IMR-90 (cell line): ENCODE measurements at regions not wholly inside any gene's neighbourhood (a gene's known extent, or its start where the extent isn't known, plus 50 kb on each side); places are given as distances from the start of the nearest gene placed in this dataset.

Experiments used
- ATAC-seq: fragments of 200-7000 bp; cut with Tn5 transposase; 2 replicates; pipeline ENCODE4 v1.9.1; 2020; ENCODE audit warnings: low read depth, mild to moderate bottlenecking, moderate library complexity
- BruUV-seq: library from RNA; stranded (reverse); fragments of 400-500 nt; replicated peaks from 2 replicates; lab custom pipeline; 2021; lab: Mats Ljungman, UMichigan
- CTCF ChIA-PET: fragments of 300-600 bp; formaldehyde crosslinking; extraction: SDS; loops from one replicate; lab custom pipeline; 2021; ENCODE audit warnings: antibody characterized with exemption; lab: Yijun Ruan, JAX
- POLR2A ChIA-PET: fragments of 300-600 bp; sonication (Branson Sonifier 250); formaldehyde crosslinking; loops from one replicate; lab custom pipeline; 2022; ENCODE audit warnings: antibody characterized with exemption; ENCODE audit not compliant: unreplicated experiment; lab: Charles Lee
- DNase-seq: peaks from one replicate; pipeline ENCODE4 v3.0.0; 2013
- H2AFZ ChIP-seq: replicated peaks from 2 replicates; pipeline ENCODE3; 2013; ENCODE audit warnings: low read length, mild to moderate bottlenecking; ENCODE audit not compliant: poor library complexity
- H2AK5ac ChIP-seq: 2 replicates; pipeline ENCODE4 v1.6.1; 2013; ENCODE audit warnings: low read depth, low read length, inconsistent platforms
- H2AK9ac ChIP-seq: replicated peaks from 2 replicates; pipeline ENCODE3; 2013; ENCODE audit warnings: mild to moderate bottlenecking, low read depth, low read length, moderate library complexity; ENCODE audit not compliant: poor library complexity
- H2BK120ac ChIP-seq: 2 replicates; pipeline ENCODE4 v1.6.1; 2013; ENCODE audit warnings: low read depth, low read length, inconsistent platforms
- H2BK15ac ChIP-seq: 3 replicates; pipeline ENCODE4 v1.6.1; 2013; ENCODE audit warnings: low read depth, low read length, inconsistent platforms
- H2BK20ac ChIP-seq: 2 replicates; pipeline ENCODE4 v1.6.1; 2013; ENCODE audit warnings: low read depth, mild to moderate bottlenecking, inconsistent platforms, low read length, moderate library complexity
- H2BK5ac ChIP-seq: 2 replicates; pipeline ENCODE4 v1.6.1; 2013; ENCODE audit warnings: mild to moderate bottlenecking, low read depth, low read length, inconsistent platforms; ENCODE audit not compliant: poor library complexity, severe bottlenecking
- H3K14ac ChIP-seq: replicated peaks from 2 replicates; pipeline ENCODE4 v1.6.1; 2013; ENCODE audit warnings: low read depth, low read length, inconsistent platforms
- H3K18ac ChIP-seq: 2 replicates; pipeline ENCODE4 v1.6.1; 2013; ENCODE audit warnings: low read depth, low read length, control low read depth
- H3K23ac ChIP-seq: 2 replicates; pipeline ENCODE4 v1.6.1; 2013; ENCODE audit warnings: low read depth, low read length, inconsistent platforms
- H3K27ac ChIP-seq: 2 replicates; pipeline ENCODE4 v1.5.1; 2013; ENCODE audit warnings: mild to moderate bottlenecking, control low read depth, low read length; ENCODE audit not compliant: insufficient read depth
- H3K27me3 ChIP-seq: 2 replicates; pipeline ENCODE4 v1.6.1; 2013; ENCODE audit warnings: low read length; ENCODE audit not compliant: control insufficient read depth, insufficient read depth
- H3K36me3 ChIP-seq: 2 replicates; pipeline ENCODE4 v1.6.1; 2013; ENCODE audit warnings: low read length, mixed read lengths; ENCODE audit not compliant: control insufficient read depth, insufficient read depth
- H3K4ac ChIP-seq: 2 replicates; pipeline ENCODE4 v1.6.1; 2013; ENCODE audit warnings: low read depth, low read length, inconsistent platforms
- H3K4me1 ChIP-seq: 2 replicates; pipeline ENCODE4 v1.6.1; 2013; ENCODE audit warnings: low read length, mixed read lengths; ENCODE audit not compliant: control insufficient read depth, insufficient read depth
- H3K4me2 ChIP-seq: 2 replicates; pipeline ENCODE4 v1.6.1; 2013; ENCODE audit warnings: low read depth, mild to moderate bottlenecking, control low read depth, low read length, moderate library complexity
- H3K4me3 ChIP-seq: 2 replicates; pipeline ENCODE4 v1.5.1; 2013; ENCODE audit warnings: low read depth, mild to moderate bottlenecking, control low read depth, low read length, moderate library complexity; ENCODE audit not compliant: insufficient read depth
- H3K56ac ChIP-seq: 2 replicates; pipeline ENCODE4 v1.6.1; 2013; ENCODE audit warnings: low read length, inconsistent platforms; ENCODE audit not compliant: insufficient read depth; ENCODE audit errors: extremely low read depth
- H3K79me1 ChIP-seq, 2 experiments: 2 replicates each; pipeline ENCODE4 v1.6.1; 2013; ENCODE audit warnings: low read length in 2 of 2, inconsistent platforms in 1 of 2, low read depth in 1 of 2
- H3K9ac ChIP-seq: 2 replicates; pipeline ENCODE4 v1.6.1; 2013; ENCODE audit warnings: low read depth, low read length, control low read depth
- H3K9me1 ChIP-seq: 2 replicates; pipeline ENCODE4 v1.6.1; 2013; ENCODE audit warnings: low read length, inconsistent platforms; ENCODE audit not compliant: insufficient read depth
- H3K9me3 ChIP-seq: 2 replicates; pipeline ENCODE4 v1.6.1; 2013; ENCODE audit warnings: low read length; ENCODE audit not compliant: control insufficient read depth, insufficient read depth
- H4K20me1 ChIP-seq: 2 replicates; pipeline ENCODE4 v1.6.1; 2013; ENCODE audit warnings: low read length, inconsistent platforms; ENCODE audit not compliant: insufficient read depth
- H4K5ac ChIP-seq: 2 replicates; pipeline ENCODE4 v1.6.1; 2013; ENCODE audit warnings: mild to moderate bottlenecking, low read depth, low read length, control low read depth
- H4K8ac ChIP-seq, 2 experiments: 2 replicates each; pipeline ENCODE4 v1.6.1; 2013; ENCODE audit warnings: low read depth in 2 of 2, low read length in 2 of 2, control low read depth in 1 of 2, inconsistent platforms in 1 of 2
- H4K91ac ChIP-seq: 2 replicates; pipeline ENCODE4 v1.6.1; 2013; ENCODE audit warnings: low read depth, low read length, inconsistent platforms; ENCODE audit not compliant: insufficient read depth
- BHLHE40 ChIP-seq: fragments of 150-350 bp; IDR thresholded peaks from 2 replicates; pipeline ENCODE4 v1.6.1; 2016; ENCODE audit warnings: mild to moderate bottlenecking, low read depth, low read length
- CEBPB ChIP-seq: IDR thresholded peaks from 2 replicates; pipeline ENCODE4 v1.6.1; 2012; ENCODE audit warnings: low read depth, low read length, improper control_type of control experiment
- CHD1 ChIP-seq: IDR thresholded peaks from 2 replicates; pipeline ENCODE4 v1.6.1; 2012; ENCODE audit warnings: low read depth, low read length, improper control_type of control experiment
- CTCF ChIP-seq: conservative IDR thresholded peaks from 2 replicates; pipeline ENCODE4 v1.5.1; 2012; ENCODE audit warnings: mild to moderate bottlenecking, low read depth, low read length, improper control_type of control experiment
- ELK1 ChIP-seq: fragments of 150-350 bp; IDR thresholded peaks from 2 replicates; pipeline ENCODE4 v1.6.1; 2016; ENCODE audit warnings: low read depth, mild to moderate bottlenecking, low read length, moderate library complexity, borderline replicate concordance
- FOS ChIP-seq: fragments of 150-350 bp; IDR thresholded peaks from 2 replicates; pipeline ENCODE4 v1.6.1; 2016; ENCODE audit warnings: low read depth, low read length
- MAFK ChIP-seq: IDR thresholded peaks from 2 replicates; pipeline ENCODE4 v1.6.1; 2012; ENCODE audit warnings: low read depth, low read length, improper control_type of control experiment
- MAZ ChIP-seq: IDR thresholded peaks from 2 replicates; pipeline ENCODE4 v1.6.1; 2012; ENCODE audit warnings: low read depth, mild to moderate bottlenecking, low read length, improper control_type of control experiment, moderate library complexity, borderline replicate concordance
- MXI1 ChIP-seq: IDR thresholded peaks from 2 replicates; pipeline ENCODE4 v1.6.1; 2012; ENCODE audit warnings: low read depth, mild to moderate bottlenecking, low read length, moderate library complexity, borderline replicate concordance
- NFE2L2 ChIP-seq: fragments of 150-350 bp; IDR thresholded peaks from 2 replicates; pipeline ENCODE4 v1.6.1; 2016; ENCODE audit warnings: low read depth, mild to moderate bottlenecking, low read length
- POLR2A ChIP-seq: IDR thresholded peaks from 2 replicates; pipeline ENCODE4 v1.6.1; 2012; ENCODE audit warnings: mild to moderate bottlenecking, low read depth, low read length
- RAD21 ChIP-seq: IDR thresholded peaks from 2 replicates; pipeline ENCODE4 v1.6.1; 2012; ENCODE audit warnings: low read length, improper control_type of control experiment
- RCOR1 ChIP-seq: IDR thresholded peaks from 2 replicates; pipeline ENCODE4 v1.6.1; 2012; ENCODE audit warnings: mild to moderate bottlenecking, low read length, improper control_type of control experiment; ENCODE audit not compliant: insufficient replicate concordance
- RFX5 ChIP-seq: IDR thresholded peaks from 2 replicates; pipeline ENCODE4 v1.8.0; 2012; ENCODE audit warnings: low read depth, mild to moderate bottlenecking, low read length, moderate library complexity
- SMC3 ChIP-seq: fragments of 150-350 bp; IDR thresholded peaks from 2 replicates; pipeline ENCODE4 v1.6.1; 2016; ENCODE audit warnings: low read depth, mild to moderate bottlenecking, antibody characterized with exemption, low read length, moderate library complexity
- USF2 ChIP-seq: fragments of 150-350 bp; IDR thresholded peaks from 2 replicates; pipeline ENCODE4 v1.6.1; 2017; ENCODE audit warnings: mild to moderate bottlenecking, antibody characterized with exemption, low read length, low read depth
- WGBS, 2 experiments: methylation state at CpG; one replicate each; pipeline versions ENCODE4 v1.1.5 to v1.1.7; 2013; ENCODE audit warnings: missing lambda C conversion rate in 2 of 2; ENCODE audit not compliant: insufficient read length in 1 of 2; ENCODE audit errors: extremely low coverage in 2 of 2; 5-methylcytosine and 5-hydroxymethylcytosine counted together
- dilution Hi-C: fragments of 300-500 bp; cut with HindIII; formaldehyde crosslinking; loops from one replicate; pipeline ENCODE4 v1.14.3; 2018; ENCODE audit warnings: low sequenced_read_pairs; ENCODE audit not compliant: unreplicated experiment
- in situ Hi-C: fragments of 300-500 bp; cut with MboI; formaldehyde crosslinking; loops from 3 replicates; pipeline ENCODE4 v1.14.3; 2019; ENCODE audit warnings: low sequenced_read_pairs, inconsistent platforms, mixed read lengths
- intact Hi-C: fragments of 100-400 bp; cut with micrococcal nuclease; formaldehyde crosslinking; loops from 2 replicates; pipeline ENCODE4 v1.10.0; 2022

- no CpG with 5 or more reads among the region's 2 CpGs for WGBS, 2 experiments
- TF ChIP-seq FOS (no peak), RAD21 (no peak), NFE2L2 (no peak), CTCF (no peak), BHLHE40 (no peak), POLR2A (no peak), RFX5 (no peak), MAFK (no peak), SMC3 (no peak), USF2 (no peak), CHD1 (no peak), MXI1 (no peak), RCOR1 (no peak), CEBPB (no peak), ELK1 (no peak), MAZ (no peak)
- in situ Hi-C loops, result no loop called here
- 0 out of 2 replicates have a peak, but pooled peaks cover 4% of the 10 kb centered on the region for H3K4me1 ChIP-seq
- no TSS peak for BruUV-seq
- no peaks in the 10 kb centered on the region for H3K36me3 ChIP-seq
- no peak overlapping the region for H2AK5ac ChIP-seq
- no peak overlapping the region for H3K27ac ChIP-seq
- POLR2A ChIA-PET, result no interaction called here
- H2BK20ac ChIP-seq, result no peak overlapping the region
- H2AFZ ChIP-seq, result no peak overlapping the region
- no peaks in the 10 kb centered on the region; the same call in 1 of the 2 replicates for H3K9me3 ChIP-seq
- H3K14ac ChIP-seq, result no peak overlapping the region
- no peak overlapping the region for H3K4me2 ChIP-seq
- H2AK9ac ChIP-seq, result no peak overlapping the region
- H4K8ac ChIP-seq, result no peak overlapping the region
- no peak overlapping the region for H3K56ac ChIP-seq
- H3K79me1 ChIP-seq, result no peaks in the 10 kb centered on the region
- no peak for ATAC-seq
- H4K91ac ChIP-seq, result no peak overlapping the region
- no peak overlapping the region for H3K4ac ChIP-seq
- H4K5ac ChIP-seq, result no peak overlapping the region
- H3K27me3 ChIP-seq, result peaks cover 58% of the 10 kb centered on the region
- no peak overlapping the region for H2BK120ac ChIP-seq
- no peak overlapping the region for H3K23ac ChIP-seq
- CTCF ChIA-PET, result no interaction called here
- H3K9ac ChIP-seq, result no peak overlapping the region
- H3K9me1 ChIP-seq, result no peaks in the 10 kb centered on the region
- H3K4me3 ChIP-seq, result no peak overlapping the region
- no peak overlapping the region for H2BK5ac ChIP-seq
- H4K20me1 ChIP-seq, result no peaks in the 10 kb centered on the region
- dilution Hi-C loops, result no loop called here
- intact Hi-C loops, result no loop called here
- no peak overlapping the region for H2BK15ac ChIP-seq
- no peak overlapping the region for H3K18ac ChIP-seq
- DNase-seq, result no peak
Measured at GRCh38 chr2:38438133-38438882, 61.2 kb upstream of the ATL2 start.
